HEK293 (cell line): ENCODE measurements at regions not wholly inside any gene's neighbourhood (a gene's known extent, or its start where the extent isn't known, plus 50 kb on each side); places are given as distances from the start of the nearest gene placed in this dataset.
A peak's percentile ranks its signal among the peaks of the same experiment; 100 is the strongest.

ENCODE experiments used
- CTCF ChIA-PET: fragments of 350-600 bp; formaldehyde crosslinking; extraction: SDS; loops from one replicate; lab custom pipeline; 2021; ENCODE audit warnings: antibody characterized with exemption; lab: Yijun Ruan, JAX
- POLR2A ChIA-PET: fragments of 300-600 bp; formaldehyde crosslinking; extraction: SDS; loops from one replicate; lab custom pipeline; 2020; ENCODE audit warnings: antibody characterized with exemption, inconsistent platforms; lab: Yijun Ruan, JAX
- H3K27ac ChIP-seq: fragments of 200-500 bp; sonication (Bioruptor generic); 2 replicates; pipeline ENCODE4 v1.5.1; 2014; ENCODE audit warnings: low read depth, low read length, control low read depth, inconsistent platforms; ENCODE audit errors: extremely low read depth
- H3K36me3 ChIP-seq, 2 experiments: fragments of 200-500 bp in 1 of 2; sonication (Bioruptor generic) in 1 of 2; 1 replicate in 1 of 2; 2 replicates in 1 of 2; pipeline ENCODE4 v1.5.1; 2014 to 2017; ENCODE audit warnings: inconsistent platforms in 2 of 2, low read length in 2 of 2; ENCODE audit not compliant: control insufficient read depth in 2 of 2, insufficient read depth in 1 of 2
- H3K4me1 ChIP-seq: fragments of 200-500 bp; sonication (Bioruptor generic); 2 replicates; pipeline ENCODE4 v1.5.1; 2014; ENCODE audit warnings: mild to moderate bottlenecking, low read length, inconsistent platforms; ENCODE audit not compliant: control insufficient read depth, insufficient read depth
- H3K4me3 ChIP-seq: 2 replicates; pipeline ENCODE4 v1.5.1; 2011; ENCODE audit warnings: low read depth, mild to moderate bottlenecking, control low read depth, low read length, moderate library complexity
- H3K9me3 ChIP-seq: fragments of 200-500 bp; sonication (Bioruptor generic); 2 replicates; pipeline ENCODE4 v1.5.1; 2014; ENCODE audit warnings: low read depth, low read length, inconsistent platforms; ENCODE audit not compliant: control insufficient read depth, insufficient read depth
- CTCF ChIP-seq: fragments of 450-650 bp; formaldehyde crosslinking; IDR thresholded peaks from 2 replicates; pipeline ENCODE4 v1.5.1; 2016; ENCODE audit warnings: missing biosample characterization, missing genetic modification characterization
- GLIS2 ChIP-seq: fragments of 450-650 bp; formaldehyde crosslinking; IDR thresholded peaks from 2 replicates; pipeline ENCODE4 v1.5.1; 2016; ENCODE audit warnings: missing biosample characterization, missing genetic modification characterization
- HIC1 ChIP-seq: fragments of 450-650 bp; formaldehyde crosslinking; IDR thresholded peaks from 2 replicates; pipeline ENCODE4 v1.5.1; 2016; ENCODE audit warnings: missing biosample characterization, missing genetic modification characterization
- HOXD13 ChIP-seq: sonication (generic); formaldehyde crosslinking; IDR thresholded peaks from 2 replicates; pipeline ENCODE4 v1.8.0; 2022; ENCODE audit warnings: missing genetic modification reagents, borderline replicate concordance
- SP2 ChIP-seq: fragments of 450-650 bp; formaldehyde crosslinking; IDR thresholded peaks from 2 replicates; pipeline ENCODE4 v1.5.1; 2016; ENCODE audit warnings: missing biosample characterization, missing genetic modification characterization
- ZBTB26 ChIP-seq: fragments of 450-650 bp; formaldehyde crosslinking; optimal IDR thresholded peaks from 2 replicates; pipeline ENCODE3; 2016; ENCODE audit warnings: missing biosample characterization, mild to moderate bottlenecking, missing genetic modification characterization
- ZNF214 ChIP-seq: fragments of 450-650 bp; formaldehyde crosslinking; IDR thresholded peaks from 2 replicates; pipeline ENCODE4 v1.5.1; 2017; ENCODE audit warnings: missing biosample characterization, mild to moderate bottlenecking, missing genetic modification characterization, borderline replicate concordance
- ZNF223 ChIP-seq: fragments of 450-650 bp; formaldehyde crosslinking; IDR thresholded peaks from 2 replicates; pipeline ENCODE4 v1.5.1; 2016; ENCODE audit warnings: missing biosample characterization, missing genetic modification characterization
- ZNF26 ChIP-seq: fragments of 450-650 bp; formaldehyde crosslinking; IDR thresholded peaks from 2 replicates; pipeline ENCODE4 v1.5.1; 2016; ENCODE audit warnings: missing biosample characterization, missing genetic modification characterization
- ZNF354C ChIP-seq: fragments of 450-650 bp; formaldehyde crosslinking; IDR thresholded peaks from 2 replicates; pipeline ENCODE4 v1.5.1; 2016; ENCODE audit warnings: missing biosample characterization, missing genetic modification characterization, low read depth, borderline replicate concordance
- ZNF366 ChIP-seq: fragments of 450-650 bp; formaldehyde crosslinking; conservative IDR thresholded peaks from 2 replicates; pipeline ENCODE4 v1.5.1; 2016; ENCODE audit warnings: missing biosample characterization, missing genetic modification characterization
- ZNF398 ChIP-seq: fragments of 450-650 bp; formaldehyde crosslinking; IDR thresholded peaks from 2 replicates; pipeline ENCODE4 v1.5.1; 2017; ENCODE audit warnings: missing biosample characterization, missing genetic modification characterization
- ZNF433 ChIP-seq: fragments of 450-650 bp; formaldehyde crosslinking; IDR thresholded peaks from 2 replicates; pipeline ENCODE4 v1.5.1; 2016; ENCODE audit warnings: missing biosample characterization, missing genetic modification characterization, low read depth
- ZNF449 ChIP-seq: fragments of 450-650 bp; formaldehyde crosslinking; IDR thresholded peaks from 2 replicates; pipeline ENCODE4 v1.5.1; 2017; ENCODE audit warnings: missing biosample characterization, mild to moderate bottlenecking, missing genetic modification characterization, moderate library complexity
- ZNF488 ChIP-seq: fragments of 450-650 bp; formaldehyde crosslinking; IDR thresholded peaks from 2 replicates; pipeline ENCODE4 v1.5.1; 2016; ENCODE audit warnings: missing biosample characterization, missing genetic modification characterization
- ZNF558 ChIP-seq: fragments of 450-650 bp; formaldehyde crosslinking; IDR thresholded peaks from 2 replicates; pipeline ENCODE4 v1.5.1; 2016; ENCODE audit warnings: missing biosample characterization, missing genetic modification characterization
- ZNF596 ChIP-seq: fragments of 450-650 bp; IDR thresholded peaks from 2 replicates; pipeline ENCODE4 v1.5.0; 2018; ENCODE audit warnings: missing biosample characterization, mild to moderate bottlenecking, missing genetic modification characterization, moderate library complexity
- ZNF701 ChIP-seq: fragments of 450-650 bp; formaldehyde crosslinking; IDR thresholded peaks from 2 replicates; pipeline ENCODE4 v1.5.1; 2016; ENCODE audit warnings: missing biosample characterization, missing genetic modification characterization
- ZNF791 ChIP-seq: fragments of 450-650 bp; formaldehyde crosslinking; IDR thresholded peaks from 2 replicates; pipeline ENCODE4 v1.5.1; 2016; ENCODE audit warnings: missing biosample characterization, missing genetic modification characterization

GRCh38 chr6:150548330-150548729, 51.4 kb upstream of the PLEKHG1 start:
- TF ChIP-seq ZNF398 (tag by site-specific recombination) = no peak
- TF ChIP-seq ZNF449 (tag by site-specific recombination) = no peak
- TF ChIP-seq ZNF26 (tag by site-specific recombination) = no peak
- no peak for TF ChIP-seq ZBTB26 (tag by site-specific recombination)
- no peak for TF ChIP-seq ZNF596
- no peak for TF ChIP-seq ZNF214 (tag by site-specific recombination)
- TF ChIP-seq HOXD13 = no peak
- ChIA-PET POLR2A (no interaction called here), CTCF (interaction anchor here (0.6 kb wide), 1 partner anchor 130 kb away, joined by 3 read pairs; no protein-coding TSS in a partner anchor)
- H3K4me3 ChIP-seq = no peak overlapping the region
- H3K4me1 ChIP-seq = peaks cover 3% of the 10 kb centered on the region; the same call in 1 of the 2 replicates
- no peaks in the 10 kb centered on the region for H3K36me3 ChIP-seq
- no peaks in the 10 kb centered on the region for H3K9me3 ChIP-seq
- no peak overlapping the region for H3K27ac ChIP-seq

- no peak overlapping the region for H3K4me3 ChIP-seq
- H3K27ac ChIP-seq = no peak overlapping the region
- ChIA-PET POLR2A (no interaction called here), CTCF (interaction anchor here (0.5 to 1.3 kb wide), 6 partner anchors 8 to 165 kb away, joined by 3 to 5 read pairs (median 4); no protein-coding TSS in a partner anchor)
- TF ChIP-seq ZNF223 (tag by site-specific recombination) (0 out of 2 replicates have a peak, but pooled peaks have one; percentile 31), CTCF (peak; percentile 8; the same call in 1 of the 2 replicates), ZNF791 (tag by site-specific recombination) (no peak), ZNF433 (tag by site-specific recombination) (no peak)
- H3K4me1 ChIP-seq = peaks cover 3% of the 10 kb centered on the region; the same call in 1 of the 2 replicates
- H3K36me3 ChIP-seq = no peaks in the 10 kb centered on the region
- no peaks in the 10 kb centered on the region for H3K9me3 ChIP-seq
These were observed 50.7 kb upstream of the PLEKHG1 start for GRCh38 chr6:150549007-150549406.

- POLR2A ChIA-PET = interaction anchor here (0.9 to 1.0 kb wide), 2 partner anchors 8 to 33 kb away, joined by 3 read pairs; no protein-coding TSS in a partner anchor
- H3K4me1 ChIP-seq = peaks cover 3% of the 10 kb centered on the region; the same call in 1 of the 2 replicates
- H3K36me3 ChIP-seq = no peaks in the 10 kb centered on the region
- no peak overlapping the region for H3K27ac ChIP-seq
- CTCF ChIA-PET = interaction anchor here (0.7 to 1.3 kb wide), 4 partner anchors 30 to 193 kb away, joined by 3 to 5 read pairs (median 4); no protein-coding TSS in a partner anchor
- no peaks in the 10 kb centered on the region for H3K9me3 ChIP-seq
- no peak overlapping the region for H3K4me3 ChIP-seq
- TF ChIP-seq GLIS2 = no peak
- TF ChIP-seq ZNF366 (tag by site-specific recombination) = peak; percentile 80
- no peak for TF ChIP-seq ZNF488 (tag by site-specific recombination)
- no peak for TF ChIP-seq ZNF354C (tag by site-specific recombination)
- no peak for TF ChIP-seq ZNF558
- no peak for TF ChIP-seq SP2
- 0 out of 2 replicates have a peak, but pooled peaks have one; percentile 7 for TF ChIP-seq ZNF701 (tag by site-specific recombination)
- no peak for TF ChIP-seq HIC1 (tag by site-specific recombination)
These were observed 50.0 kb upstream of the PLEKHG1 start for GRCh38 chr6:150549674-150550101.
